HG02642 (cell line): ENCODE measurements at regions not wholly inside any gene's neighbourhood (a gene's known extent, or its start where the extent isn't known, plus 50 kb on each side); places are given as distances from the start of the nearest gene placed in this dataset.

Source experiments
- ATAC-seq: cut with Tn5 transposase; IDR thresholded peaks from one replicate; pipeline ENCODE4 v1.9.1; 2021; ENCODE audit warnings: mild to moderate bottlenecking; ENCODE audit not compliant: unreplicated experiment, poor library complexity

GRCh38 chr9:88938189-88938588 is 53.1 kb upstream of the S1PR3 start:
- no peak for ATAC-seq
